HL-60 (cell line): ENCODE measurements at regions not wholly inside any gene's neighbourhood (a gene's known extent, or its start where the extent isn't known, plus 50 kb on each side); places are given as distances from the start of the nearest gene placed in this dataset.

Experiments used
- DNase-seq, 2 experiments: peaks; one replicate each; pipeline ENCODE4 v3.0.0-alpha.2; 2010 to 2020; ENCODE audit warnings: low read depth in 1 of 2, low spot score in 1 of 2
- H3K27ac ChIP-seq: fragments of 250-450 bp; sonication (Bioruptor Pico); replicated peaks from 2 replicates; pipeline ENCODE4 v1.5.1; 2020; ENCODE audit warnings: mild to moderate bottlenecking, moderate library complexity
- H3K27me3 ChIP-seq: fragments of 250-450 bp; sonication (Bioruptor Pico); 2 replicates; pipeline ENCODE4 v1.5.1; 2021; ENCODE audit warnings: mild to moderate bottlenecking, moderate library complexity; ENCODE audit not compliant: insufficient read depth, poor library complexity, severe bottlenecking
- H3K4me3 ChIP-seq: replicated peaks from 2 replicates; pipeline ENCODE4 v1.5.1; 2011; ENCODE audit warnings: mild to moderate bottlenecking, control low read depth, low read length; ENCODE audit not compliant: insufficient read depth
- GABPA ChIP-seq: IDR thresholded peaks from 2 replicates; pipeline ENCODE4 v1.6.1; 2012; ENCODE audit warnings: low read depth
- POLR2AphosphoS5 ChIP-seq: IDR thresholded peaks from 2 replicates; pipeline ENCODE4 v1.6.1; 2012; ENCODE audit warnings: low read depth
- SPI1 ChIP-seq: IDR thresholded peaks from 2 replicates; pipeline ENCODE4 v1.6.1; 2012; ENCODE audit warnings: low read depth, mild to moderate bottlenecking, borderline replicate concordance
- TF ChIP-seq, protein P1 (sequence below): IDR thresholded peaks from 2 replicates; pipeline ENCODE4 v1.6.1; 2012; ENCODE audit warnings: low read depth; ENCODE audit not compliant: insufficient replicate concordance
- TF ChIP-seq, protein P2 (sequence below): IDR thresholded peaks from one replicate; pipeline ENCODE4 v1.5.1; 2011; ENCODE audit warnings: low read length, control low read depth, inconsistent platforms; ENCODE audit not compliant: insufficient read depth

GRCh38 chr5:168056499-168057182, 234.8 kb upstream of the WWC1 start:
- no peaks in the 10 kb centered on the region for H3K27me3 ChIP-seq
- H3K4me3 ChIP-seq: no peak overlapping the region
- no peak overlapping the region for H3K27ac ChIP-seq
- DNase-seq: no peak
- TF ChIP-seq GABPA (no peak), SPI1 (no peak), POLR2AphosphoS5 (no peak)
- TF ChIP-seq, protein P1, sequence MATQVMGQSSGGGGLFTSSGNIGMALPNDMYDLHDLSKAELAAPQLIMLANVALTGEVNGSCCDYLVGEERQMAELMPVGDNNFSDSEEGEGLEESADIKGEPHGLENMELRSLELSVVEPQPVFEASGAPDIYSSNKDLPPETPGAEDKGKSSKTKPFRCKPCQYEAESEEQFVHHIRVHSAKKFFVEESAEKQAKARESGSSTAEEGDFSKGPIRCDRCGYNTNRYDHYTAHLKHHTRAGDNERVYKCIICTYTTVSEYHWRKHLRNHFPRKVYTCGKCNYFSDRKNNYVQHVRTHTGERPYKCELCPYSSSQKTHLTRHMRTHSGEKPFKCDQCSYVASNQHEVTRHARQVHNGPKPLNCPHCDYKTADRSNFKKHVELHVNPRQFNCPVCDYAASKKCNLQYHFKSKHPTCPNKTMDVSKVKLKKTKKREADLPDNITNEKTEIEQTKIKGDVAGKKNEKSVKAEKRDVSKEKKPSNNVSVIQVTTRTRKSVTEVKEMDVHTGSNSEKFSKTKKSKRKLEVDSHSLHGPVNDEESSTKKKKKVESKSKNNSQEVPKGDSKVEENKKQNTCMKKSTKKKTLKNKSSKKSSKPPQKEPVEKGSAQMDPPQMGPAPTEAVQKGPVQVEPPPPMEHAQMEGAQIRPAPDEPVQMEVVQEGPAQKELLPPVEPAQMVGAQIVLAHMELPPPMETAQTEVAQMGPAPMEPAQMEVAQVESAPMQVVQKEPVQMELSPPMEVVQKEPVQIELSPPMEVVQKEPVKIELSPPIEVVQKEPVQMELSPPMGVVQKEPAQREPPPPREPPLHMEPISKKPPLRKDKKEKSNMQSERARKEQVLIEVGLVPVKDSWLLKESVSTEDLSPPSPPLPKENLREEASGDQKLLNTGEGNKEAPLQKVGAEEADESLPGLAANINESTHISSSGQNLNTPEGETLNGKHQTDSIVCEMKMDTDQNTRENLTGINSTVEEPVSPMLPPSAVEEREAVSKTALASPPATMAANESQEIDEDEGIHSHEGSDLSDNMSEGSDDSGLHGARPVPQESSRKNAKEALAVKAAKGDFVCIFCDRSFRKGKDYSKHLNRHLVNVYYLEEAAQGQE: no peak
- TF ChIP-seq, protein P2, sequence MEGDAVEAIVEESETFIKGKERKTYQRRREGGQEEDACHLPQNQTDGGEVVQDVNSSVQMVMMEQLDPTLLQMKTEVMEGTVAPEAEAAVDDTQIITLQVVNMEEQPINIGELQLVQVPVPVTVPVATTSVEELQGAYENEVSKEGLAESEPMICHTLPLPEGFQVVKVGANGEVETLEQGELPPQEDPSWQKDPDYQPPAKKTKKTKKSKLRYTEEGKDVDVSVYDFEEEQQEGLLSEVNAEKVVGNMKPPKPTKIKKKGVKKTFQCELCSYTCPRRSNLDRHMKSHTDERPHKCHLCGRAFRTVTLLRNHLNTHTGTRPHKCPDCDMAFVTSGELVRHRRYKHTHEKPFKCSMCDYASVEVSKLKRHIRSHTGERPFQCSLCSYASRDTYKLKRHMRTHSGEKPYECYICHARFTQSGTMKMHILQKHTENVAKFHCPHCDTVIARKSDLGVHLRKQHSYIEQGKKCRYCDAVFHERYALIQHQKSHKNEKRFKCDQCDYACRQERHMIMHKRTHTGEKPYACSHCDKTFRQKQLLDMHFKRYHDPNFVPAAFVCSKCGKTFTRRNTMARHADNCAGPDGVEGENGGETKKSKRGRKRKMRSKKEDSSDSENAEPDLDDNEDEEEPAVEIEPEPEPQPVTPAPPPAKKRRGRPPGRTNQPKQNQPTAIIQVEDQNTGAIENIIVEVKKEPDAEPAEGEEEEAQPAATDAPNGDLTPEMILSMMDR: no peak

DNA sequence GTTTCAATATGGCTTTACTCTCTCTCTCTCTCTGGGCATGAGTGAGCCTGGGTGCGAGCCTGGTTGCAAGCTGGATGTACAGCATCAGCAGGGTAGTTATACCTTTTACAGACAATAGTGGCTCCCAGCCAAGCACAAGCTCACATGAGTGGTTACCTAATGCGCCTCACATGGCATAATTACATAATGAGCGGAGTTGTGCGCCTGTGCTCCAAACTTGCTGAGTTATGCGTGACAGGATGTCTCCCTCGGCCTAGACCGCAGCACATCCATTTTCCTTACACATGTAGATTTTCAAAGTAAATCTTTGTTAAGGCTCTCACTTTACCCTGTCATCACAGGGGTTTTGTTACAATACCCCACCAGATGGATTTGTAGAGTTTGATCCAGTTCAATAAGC, 233.5 kb upstream of the WWC1 start:
- DNase-seq: no peak
- TF ChIP-seq SPI1 (no peak), GABPA (no peak), POLR2AphosphoS5 (no peak)
- TF ChIP-seq, protein P2: no peak
- TF ChIP-seq, protein P1: no peak
- Histone ChIP-seq H3K4me3 (no peak overlapping the region), H3K27ac (no peak overlapping the region), H3K27me3 (no peaks in the 10 kb centered on the region)

DNA sequence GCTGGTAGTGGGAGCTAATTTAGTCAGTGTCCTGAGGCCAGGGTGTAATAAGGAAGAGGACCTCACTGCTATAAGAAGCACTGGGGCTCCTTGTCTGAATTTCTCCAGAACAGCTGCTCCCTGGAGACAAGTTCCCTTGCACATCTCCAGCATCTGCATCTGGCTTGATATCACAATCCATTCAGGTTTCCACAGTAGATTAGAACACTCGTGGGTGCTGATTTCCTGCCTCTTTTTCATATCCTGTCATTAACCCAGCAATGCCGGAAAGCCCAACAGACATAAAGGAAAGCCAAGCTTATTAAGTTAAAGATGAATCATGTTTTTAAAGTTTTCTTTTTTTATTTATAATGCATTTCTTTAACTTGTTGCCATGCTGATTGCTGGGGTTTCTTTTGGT, 232.3 kb upstream of the WWC1 start:
- no peak for DNase-seq
- H3K27me3 ChIP-seq: no peaks in the 10 kb centered on the region
- H3K4me3 ChIP-seq: no peak overlapping the region
- TF ChIP-seq SPI1 (no peak), POLR2AphosphoS5 (no peak)
- TF ChIP-seq, protein P1: no peak
- no peak overlapping the region for H3K27ac ChIP-seq
